ENCODE measurements at regions not wholly inside any gene's neighbourhood (a gene's known extent, or its start where the extent isn't known, plus 50 kb on each side); places are given as distances from the start of the nearest gene placed in this dataset.

DNA sequence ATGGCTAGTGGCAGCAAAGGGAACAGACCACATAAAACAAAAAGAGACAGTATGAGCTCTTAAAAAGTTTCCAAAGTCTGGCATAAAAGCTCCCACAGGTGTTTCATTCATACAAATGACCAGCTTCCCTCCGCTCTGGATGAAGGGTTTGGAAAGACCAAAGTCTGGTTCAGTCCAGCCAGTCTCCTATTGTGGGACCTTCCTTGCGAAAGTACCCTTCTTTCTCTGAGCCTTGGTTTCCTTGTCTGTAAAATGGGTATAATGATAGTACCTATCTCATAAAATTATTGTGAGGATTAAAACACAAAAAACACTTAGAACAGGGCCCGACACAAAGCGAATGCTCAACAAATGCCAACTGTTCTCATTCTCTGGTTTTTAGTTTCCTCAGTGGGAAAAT, 77.2 kb downstream of the UNC5CL start:
- H3K4me2 ChIP-seq (ENCODE audit: control insufficient read depth, extremely low read depth, insufficient read depth, low read depth, low read length) = no peak overlapping the region
- no peaks in the 10 kb centered on the region for H3K9me1 ChIP-seq (ENCODE audit: control insufficient read depth, extremely low read depth, insufficient read depth, low read length)
- no peak overlapping the region for H3K9ac ChIP-seq (ENCODE audit: control insufficient read depth, extremely low read depth, insufficient read depth, low read length)
- H3K4me3 ChIP-seq (ENCODE audit: control insufficient read depth in 2 of 3, extremely low read depth in 1 of 3, insufficient read depth in 2 of 3, low read depth in 1 of 3, low read length in 3 of 3) = no peak overlapping the region
- peaks cover 46% of the 10 kb centered on the region for H3K4me1 ChIP-seq (ENCODE audit: control insufficient read depth, extremely low read depth, insufficient read depth, low read length)
- H3K27me3 ChIP-seq (ENCODE audit: control insufficient read depth, extremely low read depth, insufficient read depth, low read length) = no peaks in the 10 kb centered on the region
- no peak for FAIRE-seq
- H3K9me3 ChIP-seq (ENCODE audit: control insufficient read depth, low read depth, low read length) = no peaks in the 10 kb centered on the region
- dilution Hi-C loops (cut with MboI; ENCODE audit: extremely low pct_ligation_motif_present, low sequenced_read_pairs) = no loop called here
- no peaks in the 10 kb centered on the region for H4K20me1 ChIP-seq (ENCODE audit: control insufficient read depth, extremely low read depth, insufficient read depth, low read length)
- H3K36me3 ChIP-seq (ENCODE audit: control insufficient read depth in 2 of 2, extremely low read depth in 1 of 2, insufficient read depth in 2 of 2, low read length in 2 of 2) = no peaks in the 10 kb centered on the region
- no peak for DNase-seq (ENCODE audit: low read depth, low spot score)
- H3K79me2 ChIP-seq (ENCODE audit: control insufficient read depth, insufficient read depth, low read length) = no peaks in the 10 kb centered on the region
- no peak overlapping the region for H2AFZ ChIP-seq (ENCODE audit: control insufficient read depth, low read length)
- TF ChIP-seq EZH2 (IDR thresholded peaks at IDR 0.05; ENCODE audit: low read length) = no peak
- TF ChIP-seq CTCF (optimal IDR thresholded peaks at IDR 0.05 in 1 of 3, IDR thresholded peaks at IDR 0.05 in 1 of 3, conservative IDR thresholded peaks at IDR 0.05 in 1 of 3; ENCODE audit: extremely low read depth in 1 of 3, insufficient read depth in 2 of 3, low read length in 3 of 3) = no peak
- peak overlapping the region; percentile 58 for H3K27ac ChIP-seq (ENCODE audit: control insufficient read depth, insufficient read depth, low read length)

- Histone ChIP-seq H3K36me3 (ENCODE audit: control insufficient read depth in 2 of 2, extremely low read depth in 1 of 2, insufficient read depth in 2 of 2, low read length in 2 of 2) (no peaks in the 10 kb centered on the region), H3K79me2 (ENCODE audit: control insufficient read depth, insufficient read depth, low read length) (no peaks in the 10 kb centered on the region), H3K4me1 (ENCODE audit: control insufficient read depth, extremely low read depth, insufficient read depth, low read length) (peaks cover 48% of the 10 kb centered on the region), H3K9ac (ENCODE audit: control insufficient read depth, extremely low read depth, insufficient read depth, low read length) (no peak overlapping the region), H2AFZ (ENCODE audit: control insufficient read depth, low read length) (no peak overlapping the region), H3K9me1 (ENCODE audit: control insufficient read depth, extremely low read depth, insufficient read depth, low read length) (no peaks in the 10 kb centered on the region), H3K27me3 (ENCODE audit: control insufficient read depth, extremely low read depth, insufficient read depth, low read length) (no peaks in the 10 kb centered on the region), H3K9me3 (ENCODE audit: control insufficient read depth, low read depth, low read length) (no peaks in the 10 kb centered on the region), H3K4me2 (ENCODE audit: control insufficient read depth, extremely low read depth, insufficient read depth, low read depth, low read length) (no peak overlapping the region), H4K20me1 (ENCODE audit: control insufficient read depth, extremely low read depth, insufficient read depth, low read length) (no peaks in the 10 kb centered on the region), H3K4me3 (ENCODE audit: control insufficient read depth in 2 of 3, extremely low read depth in 1 of 3, insufficient read depth in 2 of 3, low read depth in 1 of 3, low read length in 3 of 3) (no peak overlapping the region), H3K27ac (ENCODE audit: control insufficient read depth, insufficient read depth, low read length) (no peak overlapping the region)
- dilution Hi-C loops (cut with MboI; ENCODE audit: extremely low pct_ligation_motif_present, low sequenced_read_pairs) = no loop called here
- TF ChIP-seq CTCF (optimal IDR thresholded peaks at IDR 0.05 in 1 of 3, IDR thresholded peaks at IDR 0.05 in 1 of 3, conservative IDR thresholded peaks at IDR 0.05 in 1 of 3; ENCODE audit: extremely low read depth in 1 of 3, insufficient read depth in 2 of 3, low read length in 3 of 3) (no peak), EZH2 (IDR thresholded peaks at IDR 0.05; ENCODE audit: low read length) (no peak)
- FAIRE-seq = no peak
- no peak for DNase-seq (ENCODE audit: low read depth, low spot score)
Observed at GRCh38 chr6:40960742-40961430, 78.1 kb downstream of the UNC5CL start.
